HCT116 (cell line): ENCODE measurements at regions not wholly inside any gene's neighbourhood (a gene's known extent, or its start where the extent isn't known, plus 50 kb on each side); places are given as distances from the start of the nearest gene placed in this dataset.

Experiments
- ATAC-seq: fragments of 200-7000 bp; cut with Tn5 transposase; 2 replicates; pipeline ENCODE4 v1.9.1; 2020; ENCODE audit warnings: mild to moderate bottlenecking, moderate library complexity
- BruUV-seq: library from RNA; stranded (reverse); fragments of 400-500 nt; replicated peaks from 2 replicates; lab custom pipeline; 2021; lab: Mats Ljungman, UMichigan
- CTCF ChIA-PET: fragments of 300-600 bp; sonication (Branson Sonifier 250); formaldehyde crosslinking; loops from one replicate; lab custom pipeline; 2021; ENCODE audit warnings: antibody characterized with exemption; lab: Charles Lee
- POLR2A ChIA-PET: fragments of 300-600, 350-600 bp; sonication (Branson Sonifier 250); formaldehyde crosslinking; loops from one replicate; lab custom pipeline; 2021; ENCODE audit warnings: antibody characterized with exemption; lab: Charles Lee
- RAD21 ChIA-PET, 2 experiments: fragments of 300-600 bp; sonication (Branson Sonifier 250); formaldehyde crosslinking; loops; one replicate each; lab custom pipeline; 2023; ENCODE audit warnings: low total read pairs in 2 of 2; ENCODE audit not compliant: uncharacterized antibody in 2 of 2, unreplicated experiment in 2 of 2, low non-redundant PET in 1 of 2; lab: Charles Lee
- DNase-seq: peaks from one replicate; pipeline ENCODE4 v3.0.0-alpha.2; 2010; ENCODE audit warnings: low read depth, low spot score
- H2AFZ ChIP-seq: fragments of 200-600 bp; shearing (Covaris generic), sonication (generic); 2 replicates; pipeline ENCODE4 v1.6.1; 2017; ENCODE audit warnings: low read depth, mixed run types, mixed read lengths, antibody characterized with exemption, low read length; ENCODE audit not compliant: poor library complexity, severe bottlenecking
- H3K27ac ChIP-seq: 2 replicates; pipeline ENCODE4 v1.5.1; 2012; ENCODE audit warnings: low read depth, low read length
- H3K27me3 ChIP-seq: fragments of 200-600 bp; sonication (generic); 2 replicates; pipeline ENCODE4 v1.6.1; 2016; ENCODE audit warnings: mixed run types, low read length, mixed read lengths; ENCODE audit not compliant: insufficient read depth
- H3K36me3 ChIP-seq, 2 experiments: fragments of 200-500 bp in 1 of 2; fragments of 200-600 bp in 1 of 2; sonication (Bioruptor generic) in 1 of 2; sonication (generic) in 1 of 2; 2 replicates each; pipeline versions ENCODE4 v1.5.1 to v1.6.1; 2014 to 2016; ENCODE audit warnings: low read length in 2 of 2, inconsistent platforms in 1 of 2, mixed read lengths in 1 of 2, mixed run types in 1 of 2; ENCODE audit not compliant: insufficient read depth in 2 of 2, control insufficient read depth in 1 of 2
- H3K4me1 ChIP-seq, 2 experiments: fragments of 200-600 bp in 1 of 2; sonication (generic) in 1 of 2; 2 replicates each; pipeline versions ENCODE4 v1.5.1 to v1.6.1; 2012 to 2017; ENCODE audit warnings: low read length in 2 of 2, inconsistent platforms in 1 of 2, mild to moderate bottlenecking in 1 of 2, mixed read lengths in 1 of 2, mixed run types in 1 of 2, moderate library complexity in 1 of 2; ENCODE audit not compliant: insufficient read depth in 2 of 2, control insufficient read depth in 1 of 2
- H3K4me2 ChIP-seq: fragments of 200-600 bp; sonication (generic); 2 replicates; pipeline ENCODE4 v1.6.1; 2017; ENCODE audit warnings: mixed run types, low read length, mixed read lengths
- H3K4me3 ChIP-seq, 2 experiments: fragments of 200-600 bp in 1 of 2; sonication (generic) in 1 of 2; replicated peaks in 1 of 2; 2 replicates each; pipeline ENCODE4 v1.5.1; 2011 to 2016; ENCODE audit warnings: low read length in 2 of 2, control low read depth in 1 of 2, low read depth in 1 of 2, mild to moderate bottlenecking in 1 of 2, mixed read lengths in 1 of 2, mixed run types in 1 of 2
- H3K79me2 ChIP-seq: fragments of 200-600 bp; sonication (generic); 2 replicates; pipeline ENCODE4 v1.6.1; 2017; ENCODE audit warnings: mild to moderate bottlenecking, mixed run types, low read length, moderate library complexity, mixed read lengths; ENCODE audit not compliant: insufficient read depth
- H3K9ac ChIP-seq: fragments of 200-600 bp; sonication (generic); 2 replicates; pipeline ENCODE4 v1.6.1; 2016; ENCODE audit warnings: low read length, mixed read lengths
- H3K9me2 ChIP-seq: fragments of 200-600 bp; sonication (generic), shearing (Covaris generic); 2 replicates; pipeline ENCODE4 v1.6.1; 2017; ENCODE audit warnings: mixed run types, mild to moderate bottlenecking, moderate library complexity; ENCODE audit not compliant: insufficient read depth
- H3K9me3 ChIP-seq, 2 experiments: fragments of 200-500 bp in 1 of 2; fragments of 200-600 bp in 1 of 2; sonication (Bioruptor generic) in 1 of 2; sonication (generic) in 1 of 2; 2 replicates each; pipeline ENCODE4 v1.6.1; 2014 to 2017; ENCODE audit warnings: low read length in 2 of 2, mixed read lengths in 2 of 2, inconsistent platforms in 1 of 2, low read depth in 1 of 2, mild to moderate bottlenecking in 1 of 2, mixed run types in 1 of 2, moderate library complexity in 1 of 2; ENCODE audit not compliant: control insufficient read depth in 1 of 2, insufficient read depth in 1 of 2
- H4K20me1 ChIP-seq: fragments of 200-600 bp; sonication (generic), shearing (Covaris generic); 2 replicates; pipeline ENCODE4 v1.6.1; 2017; ENCODE audit warnings: mixed run types, mild to moderate bottlenecking, moderate library complexity; ENCODE audit not compliant: insufficient read depth
- CBX3 ChIP-seq: IDR thresholded peaks from 2 replicates; pipeline ENCODE4 v1.6.1; 2012; ENCODE audit warnings: low read depth
- EGR1 ChIP-seq: IDR thresholded peaks from 2 replicates; pipeline ENCODE4 v1.6.1; 2012; ENCODE audit warnings: low read depth
- ELF1 ChIP-seq: IDR thresholded peaks from 2 replicates; pipeline ENCODE4 v1.6.1; 2012; ENCODE audit warnings: low read depth, borderline replicate concordance
- EZH2 ChIP-seq: fragments of 200-600 bp; sonication (generic); IDR thresholded peaks from 2 replicates; pipeline ENCODE4 v1.6.1; 2017; ENCODE audit warnings: antibody characterized with exemption, mixed run types
- EZH2phosphoT487 ChIP-seq: fragments of 200-600 bp; IDR thresholded peaks from 2 replicates; pipeline ENCODE4 v1.6.1; 2018; ENCODE audit warnings: antibody characterized with exemption, borderline replicate concordance
- FOSL1 ChIP-seq: IDR thresholded peaks from 2 replicates; pipeline ENCODE4 v1.6.1; 2012; ENCODE audit warnings: low read depth
- JUND ChIP-seq: IDR thresholded peaks from 2 replicates; pipeline ENCODE4 v1.6.1; 2012
- MAX ChIP-seq: IDR thresholded peaks from 2 replicates; pipeline ENCODE4 v1.6.1; 2012
- POLR2AphosphoS5 ChIP-seq: IDR thresholded peaks from 2 replicates; pipeline ENCODE4 v1.6.1; 2011; ENCODE audit warnings: mild to moderate bottlenecking, low read depth, low read length, moderate library complexity
- RAD21 ChIP-seq: IDR thresholded peaks from 2 replicates; pipeline ENCODE4 v1.6.1; 2012; ENCODE audit warnings: low read depth, mild to moderate bottlenecking
- SRF ChIP-seq: IDR thresholded peaks from 2 replicates; pipeline ENCODE4 v1.6.1; 2012; ENCODE audit warnings: low read depth
- TCF7L2 ChIP-seq: IDR thresholded peaks from 2 replicates; pipeline ENCODE4 v1.7.0; 2011; ENCODE audit warnings: borderline replicate concordance, inconsistent platforms; ENCODE audit not compliant: insufficient read depth, insufficient read length; ENCODE audit errors: extremely low read depth
- intact Hi-C: fragments of 100-400 bp; cut with micrococcal nuclease; formaldehyde crosslinking; loops from 2 replicates; pipeline ENCODE4 v1.10.0; 2022
- TF ChIP-seq, protein P1 (sequence below): IDR thresholded peaks from 2 replicates; pipeline ENCODE4 v1.6.1; 2012

- no peaks in the 10 kb centered on the region for H3K9me3 ChIP-seq
- POLR2A ChIA-PET: no interaction called here
- H3K27me3 ChIP-seq: no peaks in the 10 kb centered on the region
- no peak for ATAC-seq
- no peak overlapping the region for H3K4me3 ChIP-seq
- RAD21 ChIA-PET: no interaction called here
- CTCF ChIA-PET: no interaction called here
- H3K36me3 ChIP-seq: no peaks in the 10 kb centered on the region
- H3K27ac ChIP-seq: no peak overlapping the region
- no peak for TF ChIP-seq ELF1
- no peak for TF ChIP-seq EZH2
- TF ChIP-seq EZH2phosphoT487: no peak
- TF ChIP-seq FOSL1: no peak
- intact Hi-C loops: no loop called here
- no peaks in the 10 kb centered on the region for H3K4me1 ChIP-seq
- DNase-seq: no peak
- no peaks in the 10 kb centered on the region for H3K79me2 ChIP-seq
- H3K4me2 ChIP-seq: no peak overlapping the region
- H3K9me2 ChIP-seq: no peaks in the 10 kb centered on the region
- no TSS peak for BruUV-seq
- no peak overlapping the region for H3K9ac ChIP-seq
- no peaks in the 10 kb centered on the region for H4K20me1 ChIP-seq
- H2AFZ ChIP-seq: no peak overlapping the region
Observed at GRCh38 chr4:106718548-106718947, 317.6 kb downstream of the DKK2 start.

GRCh38 chr4:106717091-106717490 lies 319.0 kb downstream of the DKK2 start:
- H3K27me3 ChIP-seq: no peaks in the 10 kb centered on the region
- no peak overlapping the region for H3K4me2 ChIP-seq
- no TSS peak for BruUV-seq
- no peaks in the 10 kb centered on the region for H3K79me2 ChIP-seq
- no peak overlapping the region for H3K9ac ChIP-seq
- ATAC-seq (no peak), DNase-seq (no peak)
- no peaks in the 10 kb centered on the region for H3K36me3 ChIP-seq
- H3K4me3 ChIP-seq: no peak overlapping the region
- no peak overlapping the region for H3K27ac ChIP-seq
- H3K9me3 ChIP-seq: no peaks in the 10 kb centered on the region
- ChIA-PET CTCF (no interaction called here), POLR2A (no interaction called here), RAD21 (no interaction called here)
- no peaks in the 10 kb centered on the region for H4K20me1 ChIP-seq
- TF ChIP-seq EZH2: no peak
- no peak for TF ChIP-seq RAD21
- TF ChIP-seq EZH2phosphoT487: no peak
- no peak for TF ChIP-seq JUND
- TF ChIP-seq TCF7L2: no peak
- TF ChIP-seq POLR2AphosphoS5: no peak
- TF ChIP-seq CBX3: no peak
- TF ChIP-seq MAX: no peak
- no peak for TF ChIP-seq FOSL1
- no peak for TF ChIP-seq ELF1
- TF ChIP-seq, protein P1, sequence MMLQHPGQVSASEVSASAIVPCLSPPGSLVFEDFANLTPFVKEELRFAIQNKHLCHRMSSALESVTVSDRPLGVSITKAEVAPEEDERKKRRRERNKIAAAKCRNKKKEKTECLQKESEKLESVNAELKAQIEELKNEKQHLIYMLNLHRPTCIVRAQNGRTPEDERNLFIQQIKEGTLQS: no peak
- no peak for TF ChIP-seq EGR1
- TF ChIP-seq SRF: no peak
- H2AFZ ChIP-seq: no peak overlapping the region
- H3K4me1 ChIP-seq: no peaks in the 10 kb centered on the region
- intact Hi-C loops: no loop called here
- H3K9me2 ChIP-seq: no peaks in the 10 kb centered on the region
